IMR-90 (cell line): ENCODE measurements at regions not wholly inside any gene's neighbourhood (a gene's known extent, or its start where the extent isn't known, plus 50 kb on each side); places are given as distances from the start of the nearest gene placed in this dataset.

Source experiments
- ATAC-seq: fragments of 200-7000 bp; cut with Tn5 transposase; 2 replicates; pipeline ENCODE4 v1.9.1; 2020; ENCODE audit warnings: low read depth, mild to moderate bottlenecking, moderate library complexity
- BruUV-seq: library from RNA; stranded (reverse); fragments of 400-500 nt; replicated peaks from 2 replicates; lab custom pipeline; 2021; lab: Mats Ljungman, UMichigan
- CTCF ChIA-PET: fragments of 300-600 bp; formaldehyde crosslinking; extraction: SDS; loops from one replicate; lab custom pipeline; 2021; ENCODE audit warnings: antibody characterized with exemption; lab: Yijun Ruan, JAX
- POLR2A ChIA-PET: fragments of 300-600 bp; sonication (Branson Sonifier 250); formaldehyde crosslinking; loops from one replicate; lab custom pipeline; 2022; ENCODE audit warnings: antibody characterized with exemption; ENCODE audit not compliant: unreplicated experiment; lab: Charles Lee
- DNase-seq: peaks from one replicate; pipeline ENCODE4 v3.0.0; 2013
- H2AFZ ChIP-seq: replicated peaks from 2 replicates; pipeline ENCODE3; 2013; ENCODE audit warnings: low read length, mild to moderate bottlenecking; ENCODE audit not compliant: poor library complexity
- H2AK5ac ChIP-seq: 2 replicates; pipeline ENCODE4 v1.6.1; 2013; ENCODE audit warnings: low read depth, low read length, inconsistent platforms
- H2AK9ac ChIP-seq: replicated peaks from 2 replicates; pipeline ENCODE3; 2013; ENCODE audit warnings: mild to moderate bottlenecking, low read depth, low read length, moderate library complexity; ENCODE audit not compliant: poor library complexity
- H2BK120ac ChIP-seq: 2 replicates; pipeline ENCODE4 v1.6.1; 2013; ENCODE audit warnings: low read depth, low read length, inconsistent platforms
- H2BK15ac ChIP-seq: 3 replicates; pipeline ENCODE4 v1.6.1; 2013; ENCODE audit warnings: low read depth, low read length, inconsistent platforms
- H2BK20ac ChIP-seq: 2 replicates; pipeline ENCODE4 v1.6.1; 2013; ENCODE audit warnings: low read depth, mild to moderate bottlenecking, inconsistent platforms, low read length, moderate library complexity
- H2BK5ac ChIP-seq: 2 replicates; pipeline ENCODE4 v1.6.1; 2013; ENCODE audit warnings: mild to moderate bottlenecking, low read depth, low read length, inconsistent platforms; ENCODE audit not compliant: poor library complexity, severe bottlenecking
- H3K14ac ChIP-seq: replicated peaks from 2 replicates; pipeline ENCODE4 v1.6.1; 2013; ENCODE audit warnings: low read depth, low read length, inconsistent platforms
- H3K18ac ChIP-seq: 2 replicates; pipeline ENCODE4 v1.6.1; 2013; ENCODE audit warnings: low read depth, low read length, control low read depth
- H3K23ac ChIP-seq: 2 replicates; pipeline ENCODE4 v1.6.1; 2013; ENCODE audit warnings: low read depth, low read length, inconsistent platforms
- H3K27ac ChIP-seq: 2 replicates; pipeline ENCODE4 v1.5.1; 2013; ENCODE audit warnings: mild to moderate bottlenecking, control low read depth, low read length; ENCODE audit not compliant: insufficient read depth
- H3K27me3 ChIP-seq: 2 replicates; pipeline ENCODE4 v1.6.1; 2013; ENCODE audit warnings: low read length; ENCODE audit not compliant: control insufficient read depth, insufficient read depth
- H3K36me3 ChIP-seq: 2 replicates; pipeline ENCODE4 v1.6.1; 2013; ENCODE audit warnings: low read length, mixed read lengths; ENCODE audit not compliant: control insufficient read depth, insufficient read depth
- H3K4ac ChIP-seq: 2 replicates; pipeline ENCODE4 v1.6.1; 2013; ENCODE audit warnings: low read depth, low read length, inconsistent platforms
- H3K4me1 ChIP-seq: 2 replicates; pipeline ENCODE4 v1.6.1; 2013; ENCODE audit warnings: low read length, mixed read lengths; ENCODE audit not compliant: control insufficient read depth, insufficient read depth
- H3K4me2 ChIP-seq: 2 replicates; pipeline ENCODE4 v1.6.1; 2013; ENCODE audit warnings: low read depth, mild to moderate bottlenecking, control low read depth, low read length, moderate library complexity
- H3K4me3 ChIP-seq: 2 replicates; pipeline ENCODE4 v1.5.1; 2013; ENCODE audit warnings: low read depth, mild to moderate bottlenecking, control low read depth, low read length, moderate library complexity; ENCODE audit not compliant: insufficient read depth
- H3K56ac ChIP-seq: 2 replicates; pipeline ENCODE4 v1.6.1; 2013; ENCODE audit warnings: low read length, inconsistent platforms; ENCODE audit not compliant: insufficient read depth; ENCODE audit errors: extremely low read depth
- H3K79me1 ChIP-seq, 2 experiments: 2 replicates each; pipeline ENCODE4 v1.6.1; 2013; ENCODE audit warnings: low read length in 2 of 2, inconsistent platforms in 1 of 2, low read depth in 1 of 2
- H3K9ac ChIP-seq: 2 replicates; pipeline ENCODE4 v1.6.1; 2013; ENCODE audit warnings: low read depth, low read length, control low read depth
- H3K9me1 ChIP-seq: 2 replicates; pipeline ENCODE4 v1.6.1; 2013; ENCODE audit warnings: low read length, inconsistent platforms; ENCODE audit not compliant: insufficient read depth
- H3K9me3 ChIP-seq: 2 replicates; pipeline ENCODE4 v1.6.1; 2013; ENCODE audit warnings: low read length; ENCODE audit not compliant: control insufficient read depth, insufficient read depth
- H4K20me1 ChIP-seq: 2 replicates; pipeline ENCODE4 v1.6.1; 2013; ENCODE audit warnings: low read length, inconsistent platforms; ENCODE audit not compliant: insufficient read depth
- H4K5ac ChIP-seq: 2 replicates; pipeline ENCODE4 v1.6.1; 2013; ENCODE audit warnings: mild to moderate bottlenecking, low read depth, low read length, control low read depth
- H4K8ac ChIP-seq, 2 experiments: 2 replicates each; pipeline ENCODE4 v1.6.1; 2013; ENCODE audit warnings: low read depth in 2 of 2, low read length in 2 of 2, control low read depth in 1 of 2, inconsistent platforms in 1 of 2
- H4K91ac ChIP-seq: 2 replicates; pipeline ENCODE4 v1.6.1; 2013; ENCODE audit warnings: low read depth, low read length, inconsistent platforms; ENCODE audit not compliant: insufficient read depth
- BHLHE40 ChIP-seq: fragments of 150-350 bp; IDR thresholded peaks from 2 replicates; pipeline ENCODE4 v1.6.1; 2016; ENCODE audit warnings: mild to moderate bottlenecking, low read depth, low read length
- CEBPB ChIP-seq: IDR thresholded peaks from 2 replicates; pipeline ENCODE4 v1.6.1; 2012; ENCODE audit warnings: low read depth, low read length, improper control_type of control experiment
- CHD1 ChIP-seq: IDR thresholded peaks from 2 replicates; pipeline ENCODE4 v1.6.1; 2012; ENCODE audit warnings: low read depth, low read length, improper control_type of control experiment
- CTCF ChIP-seq: conservative IDR thresholded peaks from 2 replicates; pipeline ENCODE4 v1.5.1; 2012; ENCODE audit warnings: mild to moderate bottlenecking, low read depth, low read length, improper control_type of control experiment
- ELK1 ChIP-seq: fragments of 150-350 bp; IDR thresholded peaks from 2 replicates; pipeline ENCODE4 v1.6.1; 2016; ENCODE audit warnings: low read depth, mild to moderate bottlenecking, low read length, moderate library complexity, borderline replicate concordance
- FOS ChIP-seq: fragments of 150-350 bp; IDR thresholded peaks from 2 replicates; pipeline ENCODE4 v1.6.1; 2016; ENCODE audit warnings: low read depth, low read length
- MAFK ChIP-seq: IDR thresholded peaks from 2 replicates; pipeline ENCODE4 v1.6.1; 2012; ENCODE audit warnings: low read depth, low read length, improper control_type of control experiment
- MAZ ChIP-seq: IDR thresholded peaks from 2 replicates; pipeline ENCODE4 v1.6.1; 2012; ENCODE audit warnings: low read depth, mild to moderate bottlenecking, low read length, improper control_type of control experiment, moderate library complexity, borderline replicate concordance
- MXI1 ChIP-seq: IDR thresholded peaks from 2 replicates; pipeline ENCODE4 v1.6.1; 2012; ENCODE audit warnings: low read depth, mild to moderate bottlenecking, low read length, moderate library complexity, borderline replicate concordance
- NFE2L2 ChIP-seq: fragments of 150-350 bp; IDR thresholded peaks from 2 replicates; pipeline ENCODE4 v1.6.1; 2016; ENCODE audit warnings: low read depth, mild to moderate bottlenecking, low read length
- POLR2A ChIP-seq: IDR thresholded peaks from 2 replicates; pipeline ENCODE4 v1.6.1; 2012; ENCODE audit warnings: mild to moderate bottlenecking, low read depth, low read length
- RAD21 ChIP-seq: IDR thresholded peaks from 2 replicates; pipeline ENCODE4 v1.6.1; 2012; ENCODE audit warnings: low read length, improper control_type of control experiment
- RCOR1 ChIP-seq: IDR thresholded peaks from 2 replicates; pipeline ENCODE4 v1.6.1; 2012; ENCODE audit warnings: mild to moderate bottlenecking, low read length, improper control_type of control experiment; ENCODE audit not compliant: insufficient replicate concordance
- RFX5 ChIP-seq: IDR thresholded peaks from 2 replicates; pipeline ENCODE4 v1.8.0; 2012; ENCODE audit warnings: low read depth, mild to moderate bottlenecking, low read length, moderate library complexity
- SMC3 ChIP-seq: fragments of 150-350 bp; IDR thresholded peaks from 2 replicates; pipeline ENCODE4 v1.6.1; 2016; ENCODE audit warnings: low read depth, mild to moderate bottlenecking, antibody characterized with exemption, low read length, moderate library complexity
- dilution Hi-C: fragments of 300-500 bp; cut with HindIII; formaldehyde crosslinking; loops from one replicate; pipeline ENCODE4 v1.14.3; 2018; ENCODE audit warnings: low sequenced_read_pairs; ENCODE audit not compliant: unreplicated experiment
- in situ Hi-C: fragments of 300-500 bp; cut with MboI; formaldehyde crosslinking; loops from 3 replicates; pipeline ENCODE4 v1.14.3; 2019; ENCODE audit warnings: low sequenced_read_pairs, inconsistent platforms, mixed read lengths
- intact Hi-C: fragments of 100-400 bp; cut with micrococcal nuclease; formaldehyde crosslinking; loops from 2 replicates; pipeline ENCODE4 v1.10.0; 2022
- TF ChIP-seq, protein P1 (sequence below): fragments of 150-350 bp; IDR thresholded peaks from 2 replicates; pipeline ENCODE4 v1.6.1; 2017; ENCODE audit warnings: mild to moderate bottlenecking, antibody characterized with exemption, low read length, low read depth

DNA sequence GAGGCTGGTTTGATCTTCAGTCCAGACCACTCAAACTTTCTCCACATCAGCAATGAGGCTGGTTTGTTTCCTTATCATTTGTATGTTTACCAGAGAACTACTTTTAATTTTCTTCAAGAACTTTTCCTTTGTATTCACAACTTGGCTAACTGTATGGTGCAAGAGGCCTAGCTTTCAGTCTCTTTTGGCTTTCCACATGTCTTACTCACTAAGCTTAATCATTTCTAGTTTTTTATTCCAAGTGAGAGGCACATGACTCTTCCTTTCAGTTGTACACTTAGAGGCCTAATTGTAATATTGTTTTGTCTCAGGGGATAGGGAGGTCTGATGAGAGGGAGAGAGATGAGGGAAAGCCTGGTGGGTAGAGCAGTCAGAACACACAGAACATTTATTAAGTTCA lies 554.0 kb upstream of the ARRDC3 start:
- no peak for TF ChIP-seq SMC3
- TF ChIP-seq, protein P1, sequence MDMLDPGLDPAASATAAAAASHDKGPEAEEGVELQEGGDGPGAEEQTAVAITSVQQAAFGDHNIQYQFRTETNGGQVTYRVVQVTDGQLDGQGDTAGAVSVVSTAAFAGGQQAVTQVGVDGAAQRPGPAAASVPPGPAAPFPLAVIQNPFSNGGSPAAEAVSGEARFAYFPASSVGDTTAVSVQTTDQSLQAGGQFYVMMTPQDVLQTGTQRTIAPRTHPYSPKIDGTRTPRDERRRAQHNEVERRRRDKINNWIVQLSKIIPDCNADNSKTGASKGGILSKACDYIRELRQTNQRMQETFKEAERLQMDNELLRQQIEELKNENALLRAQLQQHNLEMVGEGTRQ = no peak
- TF ChIP-seq CEBPB = no peak
- no peak for TF ChIP-seq MXI1
- no peak for TF ChIP-seq RFX5
- no peak for TF ChIP-seq RCOR1
- no peak for TF ChIP-seq FOS
- TF ChIP-seq BHLHE40 = no peak
- no peak for TF ChIP-seq ELK1
- no peak for TF ChIP-seq NFE2L2
- TF ChIP-seq CHD1 = no peak
- TF ChIP-seq MAZ = no peak
- TF ChIP-seq POLR2A = no peak
- no peak for TF ChIP-seq RAD21
- no peak for TF ChIP-seq MAFK
- TF ChIP-seq CTCF = no peak
- in situ Hi-C loops (no loop called here), intact Hi-C loops (no loop called here), dilution Hi-C loops (no loop called here)
- no peaks in the 10 kb centered on the region for H3K27me3 ChIP-seq
- no peaks in the 10 kb centered on the region for H4K20me1 ChIP-seq
- no peak overlapping the region for H3K9ac ChIP-seq
- no peak overlapping the region for H3K56ac ChIP-seq
- no peak overlapping the region for H3K14ac ChIP-seq
- H3K4me2 ChIP-seq = no peak overlapping the region
- H2BK20ac ChIP-seq = no peak overlapping the region
- H4K8ac ChIP-seq = no peak overlapping the region
- 0 out of 2 replicates have a peak, but pooled peaks cover 3% of the 10 kb centered on the region for H3K9me1 ChIP-seq
- H3K9me3 ChIP-seq = no peaks in the 10 kb centered on the region
- H2AK9ac ChIP-seq = no peak overlapping the region
- H4K5ac ChIP-seq = no peak overlapping the region
- no peak for ATAC-seq
- H3K4me3 ChIP-seq = no peak overlapping the region
- no peak overlapping the region; the same call in 1 of the 2 replicates for H3K18ac ChIP-seq
- H3K36me3 ChIP-seq = no peaks in the 10 kb centered on the region
- no peak overlapping the region for H2BK5ac ChIP-seq
- no peak overlapping the region for H2BK15ac ChIP-seq
- no peak for DNase-seq
- no peak overlapping the region for H2AFZ ChIP-seq
- ChIA-PET POLR2A (no interaction called here), CTCF (no interaction called here)
- no peak overlapping the region for H2BK120ac ChIP-seq
- BruUV-seq = no TSS peak
- no peak overlapping the region for H2AK5ac ChIP-seq
- no peaks in the 10 kb centered on the region for H3K79me1 ChIP-seq
- no peak overlapping the region for H4K91ac ChIP-seq
- H3K4me1 ChIP-seq = peaks cover 2% of the 10 kb centered on the region; the same call in 1 of the 2 replicates
- no peak overlapping the region for H3K4ac ChIP-seq
- no peak overlapping the region for H3K27ac ChIP-seq
- H3K23ac ChIP-seq = no peak overlapping the region
